ENCODE measurements at regions not wholly inside any gene's neighbourhood (a gene's known extent, or its start where the extent isn't known, plus 50 kb on each side); places are given as distances from the start of the nearest gene placed in this dataset.
"Not testable (repeated sequence)": the region's sequence is repeated elsewhere in the genome, so short reads cannot be mapped to it uniquely, and the experiment has no call there.

DNA sequence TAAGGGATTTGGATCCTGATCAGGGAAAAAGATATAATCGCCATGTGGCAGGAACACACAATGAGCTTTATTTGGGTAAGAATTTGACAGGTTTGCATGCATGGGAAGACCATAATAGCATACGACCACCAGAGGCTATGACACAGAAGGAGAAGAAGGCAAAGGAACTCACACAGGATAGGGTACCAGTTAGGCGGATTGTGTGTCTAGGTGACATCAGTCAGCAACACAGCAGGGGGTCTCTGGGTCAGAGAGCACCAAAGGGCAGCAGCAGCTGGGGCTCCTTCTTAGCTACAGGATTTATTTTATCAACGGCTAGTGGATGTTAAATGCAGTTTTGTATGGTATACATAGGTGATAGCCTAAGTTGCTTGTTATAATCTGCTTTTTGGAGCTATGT, 551.3 kb downstream of the KCNT2 start:
- no peak for DNase-seq (ENCODE audit: low read depth)
- no peak overlapping the region for H3K4me3 ChIP-seq (ENCODE audit: control insufficient read depth, low read depth, low read length)
- TF ChIP-seq, protein P1, sequence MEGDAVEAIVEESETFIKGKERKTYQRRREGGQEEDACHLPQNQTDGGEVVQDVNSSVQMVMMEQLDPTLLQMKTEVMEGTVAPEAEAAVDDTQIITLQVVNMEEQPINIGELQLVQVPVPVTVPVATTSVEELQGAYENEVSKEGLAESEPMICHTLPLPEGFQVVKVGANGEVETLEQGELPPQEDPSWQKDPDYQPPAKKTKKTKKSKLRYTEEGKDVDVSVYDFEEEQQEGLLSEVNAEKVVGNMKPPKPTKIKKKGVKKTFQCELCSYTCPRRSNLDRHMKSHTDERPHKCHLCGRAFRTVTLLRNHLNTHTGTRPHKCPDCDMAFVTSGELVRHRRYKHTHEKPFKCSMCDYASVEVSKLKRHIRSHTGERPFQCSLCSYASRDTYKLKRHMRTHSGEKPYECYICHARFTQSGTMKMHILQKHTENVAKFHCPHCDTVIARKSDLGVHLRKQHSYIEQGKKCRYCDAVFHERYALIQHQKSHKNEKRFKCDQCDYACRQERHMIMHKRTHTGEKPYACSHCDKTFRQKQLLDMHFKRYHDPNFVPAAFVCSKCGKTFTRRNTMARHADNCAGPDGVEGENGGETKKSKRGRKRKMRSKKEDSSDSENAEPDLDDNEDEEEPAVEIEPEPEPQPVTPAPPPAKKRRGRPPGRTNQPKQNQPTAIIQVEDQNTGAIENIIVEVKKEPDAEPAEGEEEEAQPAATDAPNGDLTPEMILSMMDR (IDR thresholded peaks at IDR 0.05; ENCODE audit: control insufficient read depth, insufficient read depth, low read depth, low read length, missing control alignments), result no peak

DNA sequence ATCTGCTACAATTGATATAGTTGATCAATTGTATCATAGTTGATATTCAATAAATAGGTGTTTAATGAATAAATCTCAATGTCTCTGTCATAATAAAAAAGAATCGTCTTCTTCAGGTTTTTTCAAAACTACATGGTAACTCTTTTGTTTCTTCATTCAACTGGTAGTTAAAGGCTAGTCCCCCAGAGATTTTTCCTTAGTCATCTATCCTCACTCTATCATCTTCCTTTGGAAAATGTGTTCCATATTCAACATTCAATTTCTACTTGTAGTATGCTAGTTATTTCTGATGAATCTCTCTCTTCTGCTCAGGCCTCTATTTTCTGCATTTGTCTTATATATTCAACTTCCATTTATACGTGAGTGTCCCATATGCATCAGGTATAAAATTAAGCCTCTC, 558.8 kb downstream of the KCNT2 start:
- DNase-seq (ENCODE audit: low read depth), result no peak
- TF ChIP-seq, protein P1 (IDR thresholded peaks at IDR 0.05; ENCODE audit: control insufficient read depth, insufficient read depth, low read depth, low read length, missing control alignments), result no peak
- H3K4me3 ChIP-seq (ENCODE audit: control insufficient read depth, low read depth, low read length), result no peak overlapping the region

DNA sequence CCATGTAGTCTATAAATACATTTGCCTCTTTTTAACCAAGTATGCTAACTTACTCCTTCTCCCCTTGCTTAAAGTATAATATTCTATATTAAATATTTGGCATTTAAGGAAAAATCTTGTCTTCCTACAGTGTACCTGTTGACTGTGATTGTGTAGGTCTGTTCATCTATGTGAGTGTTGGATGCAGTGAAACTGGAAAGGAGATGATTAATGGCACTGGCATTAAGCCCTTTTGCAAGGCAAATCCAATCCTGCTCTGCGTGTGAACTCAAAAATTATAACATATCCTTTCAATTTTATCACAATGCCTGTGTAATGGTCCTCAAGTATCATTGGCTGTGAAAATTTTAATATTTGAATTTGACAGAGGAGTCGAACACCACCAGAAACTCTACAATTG, 565.0 kb downstream of the KCNT2 start:
- no peak overlapping the region for H3K4me3 ChIP-seq (ENCODE audit: control insufficient read depth, low read depth, low read length)
- DNase-seq (ENCODE audit: low read depth), result no peak
- TF ChIP-seq, protein P1 (IDR thresholded peaks at IDR 0.05; ENCODE audit: control insufficient read depth, insufficient read depth, low read depth, low read length, missing control alignments), result no peak

DNA sequence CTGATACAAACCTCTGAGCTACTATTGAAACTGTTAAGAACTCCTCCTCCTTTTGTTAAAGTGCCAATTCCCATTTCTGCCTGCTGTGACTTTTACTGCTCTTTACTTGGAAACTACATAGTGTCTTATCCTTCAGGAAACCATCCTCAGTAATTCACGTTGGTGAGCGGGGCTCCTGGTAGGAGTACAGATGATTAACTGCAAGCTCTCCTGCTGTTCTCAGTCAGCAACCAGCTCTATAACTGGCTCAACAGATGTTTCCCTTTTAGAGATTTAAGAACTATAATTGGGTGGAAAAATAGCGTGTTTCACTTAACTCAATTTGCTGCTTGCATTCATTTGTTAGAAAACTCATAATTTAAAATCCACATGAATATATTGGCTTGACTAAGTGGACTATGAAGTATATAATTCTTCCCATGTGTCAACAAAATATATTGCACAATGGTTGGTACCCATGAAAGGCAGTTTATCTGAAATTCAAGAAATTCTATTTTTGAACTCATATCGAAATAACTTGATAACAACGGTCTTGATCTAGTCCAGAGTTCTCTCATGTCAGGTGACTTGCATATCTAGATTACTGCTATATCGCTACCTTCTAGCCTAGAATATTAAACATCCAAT, 574.0 kb downstream of the KCNT2 start:
- TF ChIP-seq, protein P1 (IDR thresholded peaks at IDR 0.05; ENCODE audit: control insufficient read depth, insufficient read depth, low read depth, low read length, missing control alignments), result no peak
- no peak overlapping the region for H3K4me3 ChIP-seq (ENCODE audit: control insufficient read depth, low read depth, low read length)
- DNase-seq (ENCODE audit: low read depth), result no peak

DNA sequence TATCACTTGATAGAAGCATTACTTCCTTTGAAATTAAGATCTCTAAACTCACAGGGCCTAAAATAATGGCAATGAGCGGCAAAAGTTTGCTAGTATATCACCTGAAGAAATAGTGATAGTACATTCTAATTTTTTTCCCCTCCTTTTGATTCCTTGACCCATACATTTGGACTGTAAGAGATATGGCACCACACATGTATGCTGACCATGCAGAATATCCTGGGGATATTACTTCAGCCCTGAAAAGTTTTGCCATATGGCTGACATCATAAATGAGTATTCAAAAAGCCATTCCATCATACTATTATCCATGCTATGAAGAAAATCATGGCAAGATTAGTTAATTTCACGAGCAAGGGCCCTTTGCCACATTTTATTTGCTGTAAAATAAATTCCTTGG, 576.9 kb downstream of the KCNT2 start:
- DNase-seq (ENCODE audit: low read depth); H3K4me3 ChIP-seq (ENCODE audit: control insufficient read depth, low read depth, low read length): not testable (repeated sequence)

DNA sequence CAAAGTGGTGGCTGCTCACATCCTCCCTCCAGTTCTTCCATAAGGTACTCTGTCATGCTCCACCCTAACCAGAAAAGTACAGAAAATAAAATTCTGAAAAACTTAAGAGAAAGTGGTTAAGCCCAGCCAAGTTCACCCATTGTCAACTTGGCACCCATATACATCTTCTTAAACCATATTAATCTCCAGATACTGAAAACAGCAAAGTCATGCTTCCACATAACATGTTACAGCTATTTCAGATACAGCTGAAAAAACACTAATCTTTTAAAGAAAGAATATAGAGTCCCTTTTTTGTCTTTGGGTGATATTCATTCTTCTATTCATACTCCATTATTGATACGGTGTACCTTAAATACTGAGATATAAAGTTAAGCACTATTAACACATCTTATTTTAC, 577.8 kb downstream of the KCNT2 start:
- DNase-seq (ENCODE audit: low read depth), result no peak
- TF ChIP-seq, protein P1 (IDR thresholded peaks at IDR 0.05; ENCODE audit: control insufficient read depth, insufficient read depth, low read depth, low read length, missing control alignments), result no peak
- H3K4me3 ChIP-seq (ENCODE audit: control insufficient read depth, low read depth, low read length), result no peak overlapping the region

DNA sequence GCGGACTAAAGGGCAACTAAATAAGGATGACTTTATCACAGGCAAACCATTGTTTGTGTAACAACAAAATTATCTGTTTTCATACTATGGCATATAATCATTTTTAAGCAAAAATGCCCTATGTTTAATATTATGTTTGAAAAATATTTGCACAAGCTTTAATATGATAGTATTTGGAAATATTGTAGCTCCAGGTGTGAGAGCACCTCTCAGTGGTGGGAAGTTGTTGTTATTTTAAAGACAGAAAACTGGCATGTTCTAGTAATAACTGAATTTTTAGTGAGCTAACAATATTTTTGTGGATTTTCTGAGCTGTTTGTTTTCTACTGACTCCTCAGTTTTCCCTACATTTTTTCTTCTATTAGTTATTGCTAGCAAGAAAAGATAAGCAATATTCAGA, 578.8 kb downstream of the KCNT2 start:
- TF ChIP-seq, protein P1 (IDR thresholded peaks at IDR 0.05; ENCODE audit: control insufficient read depth, insufficient read depth, low read depth, low read length, missing control alignments), result no peak
- no peak for DNase-seq (ENCODE audit: low read depth)
- no peak overlapping the region for H3K4me3 ChIP-seq (ENCODE audit: control insufficient read depth, low read depth, low read length)

All from AG09309 (cell line).